Mesendoderm (in vitro differentiated cells): ENCODE measurements at regions not wholly inside any gene's neighbourhood (a gene's known extent, or its start where the extent isn't known, plus 50 kb on each side); places are given as distances from the start of the nearest gene placed in this dataset.

Experiments used
- DNase-seq: peaks from one replicate; pipeline ENCODE4 v3.0.0; 2013
- H2AK5ac ChIP-seq: 2 replicates; pipeline ENCODE4 v1.6.1; 2013; ENCODE audit warnings: low read length, inconsistent platforms
- H2BK120ac ChIP-seq: 2 replicates; pipeline ENCODE4 v1.6.1; 2013; ENCODE audit warnings: low read depth, mild to moderate bottlenecking, low read length, moderate library complexity, mixed read lengths
- H2BK15ac ChIP-seq: replicated peaks from 2 replicates; pipeline ENCODE4 v1.6.1; 2013; ENCODE audit warnings: low read depth, mild to moderate bottlenecking, moderate library complexity
- H2BK5ac ChIP-seq: 2 replicates; pipeline ENCODE4 v1.6.1; 2013; ENCODE audit warnings: low read length, inconsistent platforms
- H3K18ac ChIP-seq: 2 replicates; pipeline ENCODE4 v1.6.1; 2013; ENCODE audit warnings: mild to moderate bottlenecking, low read length, mixed read lengths
- H3K23ac ChIP-seq: one replicate; pipeline ENCODE4 v1.6.1; 2013; ENCODE audit warnings: low read length
- H3K27ac ChIP-seq: 2 replicates; pipeline ENCODE4 v1.5.1; 2013; ENCODE audit warnings: low read depth, mild to moderate bottlenecking, inconsistent platforms, low read length, moderate library complexity
- H3K27me3 ChIP-seq: 2 replicates; pipeline ENCODE4 v1.6.1; 2013; ENCODE audit warnings: low read length, control low read depth, mild to moderate bottlenecking, inconsistent platforms; ENCODE audit not compliant: insufficient read depth, poor library complexity
- H3K36me3 ChIP-seq: 2 replicates; pipeline ENCODE4 v1.6.1; 2013; ENCODE audit warnings: low read length, inconsistent platforms; ENCODE audit not compliant: control insufficient read depth, insufficient read depth
- H3K4ac ChIP-seq: one replicate; pipeline ENCODE4 v1.6.1; 2013; ENCODE audit warnings: low read depth, mild to moderate bottlenecking, low read length, moderate library complexity
- H3K4me1 ChIP-seq: 2 replicates; pipeline ENCODE4 v1.6.1; 2013; ENCODE audit warnings: low read depth, low read length, inconsistent platforms; ENCODE audit not compliant: control insufficient read depth
- H3K4me2 ChIP-seq: 2 replicates; pipeline ENCODE4 v1.6.1; 2013; ENCODE audit warnings: low read length
- H3K4me3 ChIP-seq: 2 replicates; pipeline ENCODE4 v1.5.1; 2013; ENCODE audit warnings: mild to moderate bottlenecking, low read length
- H3K56ac ChIP-seq: one replicate; pipeline ENCODE4 v1.6.1; 2013; ENCODE audit warnings: low read length
- H3K79me1 ChIP-seq: 2 replicates; pipeline ENCODE4 v1.6.1; 2013; ENCODE audit warnings: low read length, inconsistent platforms
- H3K79me2 ChIP-seq: 2 replicates; pipeline ENCODE4 v1.6.1; 2013; ENCODE audit warnings: mild to moderate bottlenecking, low read length; ENCODE audit not compliant: control insufficient read depth, insufficient read depth
- H3K9ac ChIP-seq: 2 replicates; pipeline ENCODE4 v1.6.1; 2013; ENCODE audit warnings: low read length, inconsistent platforms
- H4K5ac ChIP-seq: one replicate; pipeline ENCODE4 v1.6.1; 2013; ENCODE audit warnings: low read length
- H4K8ac ChIP-seq: one replicate; pipeline ENCODE4 v1.6.1; 2013; ENCODE audit warnings: low read depth, mild to moderate bottlenecking, control low read depth, low read length, moderate library complexity
- WGBS: extraction: QIAGEN DNeasy Blood & Tissue Kit; methylation state at CpG from one replicate; pipeline ENCODE4 v1.1.7; 2013; ENCODE audit warnings: low lambda C conversion rate, missing lambda C conversion rate; ENCODE audit not compliant: insufficient coverage; ENCODE audit errors: extremely low coverage; 5-methylcytosine and 5-hydroxymethylcytosine counted together

GRCh38 chr13:107870400-107870799 is 344.9 kb downstream of the LIG4 start:
- no peak overlapping the region for H3K4me3 ChIP-seq
- H2BK5ac ChIP-seq: no peak overlapping the region
- no peak overlapping the region for H3K23ac ChIP-seq
- no peaks in the 10 kb centered on the region for H3K36me3 ChIP-seq
- H3K79me1 ChIP-seq: no peaks in the 10 kb centered on the region
- H3K4ac ChIP-seq: no peak overlapping the region
- no peak overlapping the region for H3K56ac ChIP-seq
- H3K4me2 ChIP-seq: no peak overlapping the region
- H2BK15ac ChIP-seq: no peak overlapping the region
- H3K27me3 ChIP-seq: no peaks in the 10 kb centered on the region
- no peak overlapping the region for H2AK5ac ChIP-seq
- H3K9ac ChIP-seq: no peak overlapping the region
- WGBS: no CpG with 5 or more reads among the region's 4 CpGs
- no peak overlapping the region for H2BK120ac ChIP-seq
- H3K27ac ChIP-seq: no peak overlapping the region
- peaks cover 2% of the 10 kb centered on the region for H3K4me1 ChIP-seq
- H4K8ac ChIP-seq: no peak overlapping the region
- no peak overlapping the region for H3K18ac ChIP-seq
- no peak overlapping the region for H4K5ac ChIP-seq
- no peak for DNase-seq
- peaks cover 2% of the 10 kb centered on the region for H3K79me2 ChIP-seq

- peak; percentile 76 for DNase-seq
- peak overlapping the region; percentile 19 for H2BK120ac ChIP-seq
- no peak overlapping the region for H3K4ac ChIP-seq
- no peak overlapping the region for H3K27ac ChIP-seq
- H3K79me1 ChIP-seq: peaks cover 2% of the 10 kb centered on the region
- peak overlapping the region; percentile 55 for H3K18ac ChIP-seq
- no peaks in the 10 kb centered on the region for H3K36me3 ChIP-seq
- no peak overlapping the region for H4K8ac ChIP-seq
- H3K9ac ChIP-seq: peak overlapping the region; percentile 74
- no peak overlapping the region for H2AK5ac ChIP-seq
- no peak overlapping the region for H2BK5ac ChIP-seq
- peaks cover 6% of the 10 kb centered on the region for H3K79me2 ChIP-seq
- no CpG with 5 or more reads among the region's 81 CpGs for WGBS
- H2BK15ac ChIP-seq: no peak overlapping the region
- H3K4me1 ChIP-seq: peaks cover 6% of the 10 kb centered on the region
- H3K4me3 ChIP-seq: peak overlapping the region; percentile 36
- H3K27me3 ChIP-seq: no peaks in the 10 kb centered on the region
- no peak overlapping the region for H3K23ac ChIP-seq
- no peak overlapping the region for H4K5ac ChIP-seq
- peak overlapping the region; percentile 63 for H3K4me2 ChIP-seq
- peak overlapping the region; percentile 82 for H3K56ac ChIP-seq
Measured at GRCh38 chr13:107867701-107868661, 347.4 kb downstream of the LIG4 start.

- Histone ChIP-seq H4K8ac (no peak overlapping the region), H3K79me1 (peaks cover 2% of the 10 kb centered on the region), H3K4me3 (peak overlapping the region; percentile 46), H2BK120ac (no peak overlapping the region), H4K5ac (no peak overlapping the region), H3K4me2 (peak overlapping the region; percentile 29), H3K36me3 (no peaks in the 10 kb centered on the region), H3K9ac (peak overlapping the region; percentile 70), H3K4ac (no peak overlapping the region), H3K4me1 (peaks cover 6% of the 10 kb centered on the region), H3K23ac (no peak overlapping the region), H2BK15ac (no peak overlapping the region), H3K27me3 (no peaks in the 10 kb centered on the region), H3K79me2 (peaks cover 6% of the 10 kb centered on the region), H2BK5ac (no peak overlapping the region), H3K56ac (peak overlapping the region; percentile 88), H3K27ac (no peak overlapping the region), H2AK5ac (no peak overlapping the region), H3K18ac (peak overlapping the region; percentile 55)
- no CpG with 5 or more reads among the region's 79 CpGs for WGBS
- peak; percentile 72 for DNase-seq
Measured at GRCh38 chr13:107866941-107867623, 348.3 kb downstream of the LIG4 start.

- H3K27me3 ChIP-seq: no peaks in the 10 kb centered on the region
- H2BK120ac ChIP-seq: no peak overlapping the region
- H3K79me1 ChIP-seq: peaks cover 2% of the 10 kb centered on the region
- H3K4me1 ChIP-seq: peaks cover 6% of the 10 kb centered on the region
- H3K27ac ChIP-seq: no peak overlapping the region
- no peak overlapping the region for H4K8ac ChIP-seq
- no peak overlapping the region for H2AK5ac ChIP-seq
- peaks cover 9% of the 10 kb centered on the region for H3K79me2 ChIP-seq
- H3K4ac ChIP-seq: no peak overlapping the region
- peak overlapping the region; percentile 75 for H3K4me3 ChIP-seq
- peak overlapping the region; percentile 88 for H3K56ac ChIP-seq
- H3K18ac ChIP-seq: peak overlapping the region; percentile 55
- no peak overlapping the region for H2BK15ac ChIP-seq
- H4K5ac ChIP-seq: no peak overlapping the region
- peak overlapping the region; percentile 29 for H3K4me2 ChIP-seq
- peak overlapping the region; percentile 70 for H3K9ac ChIP-seq
- H3K36me3 ChIP-seq: no peaks in the 10 kb centered on the region
- no CpG with 5 or more reads among the region's 51 CpGs for WGBS
- peak; percentile 80 for DNase-seq
- H2BK5ac ChIP-seq: no peak overlapping the region
- H3K23ac ChIP-seq: no peak overlapping the region
Measured at GRCh38 chr13:107866032-107866940, 349.1 kb downstream of the LIG4 start.

- Histone ChIP-seq H3K79me1 (peaks cover 2% of the 10 kb centered on the region), H3K27me3 (no peaks in the 10 kb centered on the region), H3K23ac (no peak overlapping the region), H4K5ac (no peak overlapping the region), H3K56ac (peak overlapping the region; percentile 88), H3K18ac (no peak overlapping the region), H3K4me3 (peak overlapping the region; percentile 1), H2AK5ac (no peak overlapping the region), H2BK15ac (no peak overlapping the region), H3K79me2 (peaks cover 9% of the 10 kb centered on the region), H2BK5ac (no peak overlapping the region), H3K4me2 (peak overlapping the region; percentile 17), H2BK120ac (no peak overlapping the region), H3K36me3 (no peaks in the 10 kb centered on the region), H3K9ac (peak overlapping the region; percentile 70), H3K27ac (no peak overlapping the region), H4K8ac (no peak overlapping the region), H3K4ac (no peak overlapping the region), H3K4me1 (peaks cover 6% of the 10 kb centered on the region)
- no peak for DNase-seq
- WGBS: no CpG with 5 or more reads among the region's 19 CpGs
Measured at GRCh38 chr13:107865643-107866031, 349.7 kb downstream of the LIG4 start.
